ENCODE measurements at regions not wholly inside any gene's neighbourhood (a gene's known extent, or its start where the extent isn't known, plus 50 kb on each side); places are given as distances from the start of the nearest gene placed in this dataset.
"Not testable (repeated sequence)": the region's sequence is repeated elsewhere in the genome, so short reads cannot be mapped to it uniquely, and the experiment has no call there.

DNA sequence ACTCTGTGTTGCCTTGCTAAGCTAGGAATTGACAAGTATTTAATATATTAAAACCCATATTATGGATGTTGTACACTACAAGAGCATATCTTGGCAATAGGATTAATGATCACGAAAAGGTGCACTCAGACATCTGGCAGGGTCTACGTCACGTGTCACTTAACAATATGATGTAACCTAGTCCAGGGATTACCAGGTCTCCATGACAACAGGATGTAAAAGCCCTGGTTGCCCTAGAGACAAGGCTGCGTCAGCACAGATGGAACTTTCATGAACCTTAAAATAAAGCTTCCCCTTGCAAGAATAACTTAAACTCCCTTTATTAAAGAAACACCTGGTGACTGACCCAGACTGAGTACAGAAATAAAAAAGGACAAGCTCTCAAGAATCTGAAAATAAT is 717.8 kb downstream of the CDH18 start:
- no peak for DNase-seq

DNA sequence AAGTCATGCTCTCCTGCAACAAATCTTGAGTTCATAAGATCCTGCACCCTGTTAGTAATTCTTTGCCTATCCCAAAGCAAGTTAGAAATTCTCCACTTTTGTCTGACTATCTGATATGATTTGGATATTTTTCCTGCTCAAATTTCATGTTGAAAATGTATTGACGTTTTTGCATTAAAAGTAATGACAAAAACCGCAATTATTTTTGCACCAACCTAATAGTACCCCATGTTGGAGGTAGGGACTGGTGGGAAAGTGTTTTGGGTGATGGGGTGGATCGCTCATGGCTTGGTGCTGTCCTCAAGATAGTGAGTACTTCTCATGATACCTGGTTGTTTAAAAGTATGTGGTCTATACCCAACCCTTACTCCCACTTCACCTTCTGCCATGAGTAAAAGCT is 713.4 kb downstream of the CDH18 start:
- DNase-seq: no peak

DNA sequence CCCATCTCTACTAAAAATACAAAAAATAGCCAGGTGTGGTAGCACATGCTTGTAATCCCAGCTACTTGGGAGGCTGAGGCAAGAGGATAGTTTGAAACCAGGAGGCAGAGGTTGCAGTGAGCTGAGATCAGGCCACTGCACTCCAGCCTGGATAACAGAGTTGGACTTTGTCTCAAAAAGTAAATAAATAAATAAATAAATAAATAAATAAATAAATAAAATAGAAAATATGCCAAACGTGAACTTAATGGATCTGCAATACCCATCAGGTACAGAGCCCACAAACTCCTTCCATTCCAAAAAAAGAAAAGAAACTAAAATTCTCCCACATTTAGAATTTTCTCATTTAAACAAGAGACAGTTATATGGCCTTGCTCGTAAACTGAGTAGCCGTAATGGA is 702.7 kb downstream of the CDH18 start:
- no peak for DNase-seq

- not testable (repeated sequence) for DNase-seq
Measured at GRCh38 chr5:19287548-19288277, 700.3 kb downstream of the CDH18 start.

DNA sequence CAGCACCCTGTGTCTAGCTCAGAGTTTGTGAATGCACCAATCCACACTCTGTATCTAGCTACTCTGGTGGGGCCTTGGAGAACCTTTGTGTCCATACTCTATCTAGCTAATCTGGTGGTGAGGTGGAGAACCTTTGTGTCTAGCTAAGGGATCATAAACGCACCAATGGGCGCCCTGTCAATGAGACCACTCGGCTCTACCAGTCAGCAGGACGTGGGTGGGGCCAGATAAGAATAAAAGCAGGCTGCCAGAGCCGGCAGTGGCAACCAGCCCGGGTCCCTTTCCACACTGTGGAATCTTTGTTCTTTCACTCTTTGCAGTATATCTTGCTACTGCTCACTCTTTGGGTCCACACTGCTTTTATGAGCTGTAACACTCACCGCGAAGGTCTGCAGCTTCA is 699.7 kb downstream of the CDH18 start:
- DNase-seq: not testable (repeated sequence)

GRCh38 chr5:19297934-19298333 is 690.1 kb downstream of the CDH18 start:
- no peak for DNase-seq

DNA sequence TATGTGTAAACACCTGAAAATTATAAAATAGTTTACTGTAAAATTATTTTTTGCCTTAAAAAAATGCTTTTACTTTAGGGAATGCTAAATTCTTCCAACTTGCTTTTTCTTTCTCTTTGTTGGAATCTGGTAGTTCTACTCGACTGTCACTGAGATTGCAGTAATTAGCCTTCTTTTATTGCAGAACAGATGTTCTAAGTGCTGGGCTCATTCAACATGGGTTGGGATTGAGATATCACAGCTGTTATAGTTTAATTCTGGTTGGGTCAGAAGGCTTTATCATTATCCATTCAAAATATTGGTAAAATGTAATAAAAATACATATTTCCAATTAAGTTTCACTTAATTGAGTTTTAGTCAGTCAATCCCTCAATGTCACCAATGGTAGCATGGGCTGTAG is 686.7 kb downstream of the CDH18 start:
- no peak for DNase-seq

GRCh38 chr5:19314840-19315239 is 673.2 kb downstream of the CDH18 start:
- DNase-seq: no peak

- no peak for DNase-seq
Measured at GRCh38 chr5:19319252-19319651, 668.7 kb downstream of the CDH18 start.

GRCh38 chr5:19322716-19323485 is 665.1 kb downstream of the CDH18 start:
- DNase-seq: no peak

- no peak for DNase-seq
Measured at GRCh38 chr5:19334278-19334677, 653.7 kb downstream of the CDH18 start.

GRCh38 chr5:19342942-19343341 is 645.1 kb downstream of the CDH18 start:
- no peak for DNase-seq

DNA sequence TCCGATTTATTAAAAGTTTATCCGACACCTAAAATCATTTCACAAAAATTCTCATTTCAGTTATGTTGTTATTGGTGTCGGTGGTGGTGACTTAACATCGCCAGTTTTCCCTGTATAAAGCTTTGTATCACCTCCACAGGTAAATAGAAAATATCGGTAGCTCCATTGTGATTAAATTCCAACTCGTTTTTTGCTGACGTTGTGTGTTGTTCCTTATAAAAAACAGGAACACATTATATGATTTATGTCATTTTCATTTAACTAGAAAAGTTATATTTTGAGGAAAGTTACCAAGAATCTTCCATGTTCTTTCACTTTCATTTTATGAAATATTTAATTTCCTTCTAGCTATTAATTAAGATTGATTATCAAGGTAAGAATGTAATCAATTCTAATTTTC is 635.9 kb downstream of the CDH18 start:
- no peak for DNase-seq

GRCh38 chr5:19369048-19369447 is 619.0 kb downstream of the CDH18 start:
- DNase-seq: no peak

DNA sequence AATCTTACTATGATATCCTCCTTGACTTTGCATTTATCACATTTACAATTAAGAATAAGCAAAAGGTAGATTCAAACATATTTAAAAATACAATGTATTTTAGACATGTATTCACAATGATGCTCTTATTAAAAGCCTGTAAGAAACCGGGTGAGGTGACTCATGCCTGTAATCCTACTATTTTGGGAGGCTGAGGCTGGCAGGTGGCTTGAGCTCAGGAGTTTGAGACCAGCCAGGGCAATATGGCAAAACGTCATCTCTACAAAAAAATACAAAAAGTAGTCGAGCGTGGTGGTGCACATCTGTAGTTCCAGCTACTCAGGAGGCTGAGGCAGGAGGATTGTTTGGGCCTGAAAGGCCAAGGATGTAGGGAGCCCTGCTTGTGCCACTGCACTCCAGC is 618.4 kb downstream of the CDH18 start:
- DNase-seq: no peak

DNA sequence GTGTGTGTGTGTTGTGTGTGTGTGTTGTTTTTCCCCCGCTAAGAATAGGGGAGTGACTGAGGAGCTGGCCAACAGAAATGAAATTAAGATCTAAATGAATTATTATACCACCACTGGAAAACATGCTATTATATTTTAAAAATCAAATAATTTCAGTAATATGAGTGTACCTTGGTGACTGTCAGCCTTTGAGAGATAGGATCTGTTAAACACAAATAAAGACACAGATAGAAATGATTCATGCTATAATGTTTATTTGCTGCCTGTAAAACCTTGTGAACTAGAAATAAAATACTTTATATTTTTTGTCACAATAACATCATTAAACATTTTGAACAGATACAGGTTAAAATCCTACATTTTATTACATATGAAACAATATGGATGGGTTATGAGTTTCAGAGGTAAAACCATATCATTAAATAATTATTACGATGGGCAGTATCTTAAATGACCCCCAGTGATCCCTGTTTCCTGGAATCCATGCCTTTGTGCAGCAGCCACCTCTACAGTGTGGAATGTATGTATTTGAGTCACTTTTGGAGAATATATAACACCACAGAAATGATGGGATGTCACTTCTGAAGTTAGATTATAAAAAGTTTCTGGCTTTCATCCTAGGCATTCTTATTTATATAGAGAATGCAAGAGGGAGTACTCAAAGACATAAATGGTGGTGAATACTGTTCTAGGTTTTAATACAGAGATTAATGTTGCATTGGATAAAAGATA is 617.2 kb downstream of the CDH18 start:
- DNase-seq: no peak

- no peak for DNase-seq
Measured at GRCh38 chr5:19388391-19388790, 599.6 kb downstream of the CDH18 start.

- DNase-seq: no peak
Measured at GRCh38 chr5:19401032-19401431, 587.0 kb downstream of the CDH18 start.

DNA sequence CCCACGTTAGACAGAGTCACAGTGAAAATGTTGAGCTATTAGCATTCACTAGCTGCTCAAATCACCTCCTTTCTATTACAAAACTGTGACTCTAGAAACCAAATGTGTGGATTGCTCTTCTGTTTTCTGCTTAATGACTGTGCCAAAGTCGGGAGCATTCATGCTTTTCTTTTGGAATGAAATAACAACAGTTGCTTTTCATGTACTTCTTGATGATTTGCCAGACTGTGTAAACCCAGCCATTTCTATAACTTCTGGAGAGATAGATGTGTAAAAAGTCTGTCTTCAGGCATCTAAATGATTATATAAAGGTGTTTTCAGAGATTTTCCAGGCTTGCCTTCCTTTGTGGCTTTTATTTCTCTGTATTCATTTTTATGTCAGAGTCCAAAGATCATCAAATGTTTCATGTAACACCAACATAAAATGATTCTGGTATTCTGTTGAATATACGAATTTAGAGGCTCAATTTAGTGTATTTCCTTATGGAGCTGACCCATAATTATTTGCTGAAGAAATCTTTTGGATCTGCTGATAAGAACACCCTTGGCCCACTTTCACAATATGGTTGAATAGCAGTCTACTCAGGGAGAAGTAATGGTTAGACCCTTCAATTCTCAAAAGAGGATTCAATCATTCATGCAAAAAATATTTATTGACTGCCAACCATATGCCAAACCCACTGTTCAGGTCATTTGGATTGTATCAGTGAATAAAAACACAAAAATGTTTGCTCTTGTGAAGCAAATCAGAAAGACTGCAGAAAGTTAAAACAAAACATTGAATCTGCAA is 581.2 kb downstream of the CDH18 start:
- DNase-seq: no peak

DNA sequence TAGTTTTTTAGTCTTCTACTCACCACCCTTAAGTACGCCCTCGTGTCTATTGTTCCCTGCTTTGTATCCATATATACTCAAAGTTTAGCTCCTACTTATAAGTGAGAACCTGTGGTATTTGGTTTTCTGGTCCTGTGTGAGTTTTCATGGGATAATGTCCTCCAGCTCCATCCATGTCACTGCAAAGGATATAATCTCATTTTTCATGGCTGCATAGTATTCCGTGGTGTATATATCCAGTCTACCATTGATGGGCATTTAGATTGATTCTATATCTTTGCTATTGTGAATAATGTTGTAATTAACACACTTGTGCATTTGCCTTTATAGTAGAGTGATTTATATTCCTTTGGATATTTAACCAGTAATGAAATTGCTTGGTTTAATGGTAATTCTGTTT is 579.9 kb downstream of the CDH18 start:
- DNase-seq: no peak

- DNase-seq: no peak
Measured at GRCh38 chr5:19411936-19412335, 576.1 kb downstream of the CDH18 start.

Data from DMS79 treated with DMSO at 0.1 percent for 48 hours (cell line).